ENCODE measurements at regions not wholly inside any gene's neighbourhood (a gene's known extent, or its start where the extent isn't known, plus 50 kb on each side); places are given as distances from the start of the nearest gene placed in this dataset.
"Not testable (repeated sequence)": the region's sequence is repeated elsewhere in the genome, so short reads cannot be mapped to it uniquely, and the experiment has no call there.

GRCh38 chr6:101178748-101179147 lies 214.8 kb upstream of the GRIK2 start:
- Histone ChIP-seq H3K9me2 (ENCODE audit: insufficient read depth, low read length) (no peaks in the 10 kb centered on the region), H3K27ac (ENCODE audit: low read depth, low read length, poor library complexity, severe bottlenecking) (no peak overlapping the region), H3K9me3 (ENCODE audit: low read length) (no peaks in the 10 kb centered on the region), H3K4me3 (ENCODE audit: low read depth, low read length, poor library complexity, severe bottlenecking) (no peak overlapping the region), H3K4me1 (ENCODE audit: insufficient read depth, low read length, poor library complexity, severe bottlenecking) (no peaks in the 10 kb centered on the region), H3K4me2 (ENCODE audit: low read length) (no peak overlapping the region), H3K79me2 (ENCODE audit: insufficient read depth, low read depth, low read length) (no peaks in the 10 kb centered on the region), H3K36me3 (ENCODE audit: insufficient read depth, low read length) (no peaks in the 10 kb centered on the region), H4K20me1 (ENCODE audit: insufficient read depth, low read length) (no peaks in the 10 kb centered on the region), H2AFZ (ENCODE audit: low read length) (no peak overlapping the region)
- intact Hi-C loops (cut with micrococcal nuclease; ENCODE audit: unreplicated experiment), result no loop called here
- BruUV-seq (replicated peaks), result no TSS peak
- CTCF ChIA-PET (ENCODE audit: unreplicated experiment), result no interaction called here
- DNase-seq (ENCODE audit: low spot score), result no peak
- no peak for TF ChIP-seq EZH2phosphoT487 (IDR thresholded peaks at IDR 0.05; ENCODE audit: borderline replicate concordance, low read depth, low read length)
- no peak for TF ChIP-seq CTCF (conservative IDR thresholded peaks at IDR 0.05; ENCODE audit: low read length)
- POLR2A ChIA-PET, result interaction anchor here (0.6 to 1.1 kb wide), 2 partner anchors 91 to 156 kb away, joined by 3 to 4 read pairs; no protein-coding TSS in a partner anchor

- Histone ChIP-seq H3K9me2 (ENCODE audit: insufficient read depth, low read length) (no peaks in the 10 kb centered on the region), H3K9me3 (ENCODE audit: low read length) (no peaks in the 10 kb centered on the region), H3K27ac (ENCODE audit: low read depth, low read length, poor library complexity, severe bottlenecking) (no peak overlapping the region), H3K36me3 (ENCODE audit: insufficient read depth, low read length) (no peaks in the 10 kb centered on the region), H3K79me2 (ENCODE audit: insufficient read depth, low read depth, low read length) (no peaks in the 10 kb centered on the region), H4K20me1 (ENCODE audit: insufficient read depth, low read length) (no peaks in the 10 kb centered on the region), H3K4me1 (ENCODE audit: insufficient read depth, low read length, poor library complexity, severe bottlenecking) (no peaks in the 10 kb centered on the region), H3K4me3 (ENCODE audit: low read depth, low read length, poor library complexity, severe bottlenecking) (no peak overlapping the region), H3K4me2 (ENCODE audit: low read length) (no peak overlapping the region), H2AFZ (ENCODE audit: low read length) (no peak overlapping the region)
- no peak for DNase-seq (ENCODE audit: low spot score)
- ChIA-PET POLR2A (interaction anchor here (1.1 kb wide), 1 partner anchor 11 kb away, joined by 3 read pairs; no protein-coding TSS in a partner anchor), CTCF (ENCODE audit: unreplicated experiment) (no interaction called here)
- BruUV-seq (replicated peaks), result no TSS peak
- TF ChIP-seq EZH2phosphoT487 (IDR thresholded peaks at IDR 0.05; ENCODE audit: borderline replicate concordance, low read depth, low read length), result no peak
- no peak for TF ChIP-seq CTCF (conservative IDR thresholded peaks at IDR 0.05; ENCODE audit: low read length)
- intact Hi-C loops (cut with micrococcal nuclease; ENCODE audit: unreplicated experiment), result no loop called here
Observed at GRCh38 chr6:101181006-101181405, 212.5 kb upstream of the GRIK2 start.

GRCh38 chr6:101188285-101188798 lies 205.2 kb upstream of the GRIK2 start:
- H4K20me1 ChIP-seq (ENCODE audit: insufficient read depth, low read length); intact Hi-C loops (cut with micrococcal nuclease; ENCODE audit: unreplicated experiment); H3K9me2 ChIP-seq (ENCODE audit: insufficient read depth, low read length); H3K4me1 ChIP-seq (ENCODE audit: insufficient read depth, low read length, poor library complexity, severe bottlenecking); H3K27ac ChIP-seq (ENCODE audit: low read depth, low read length, poor library complexity, severe bottlenecking); H3K79me2 ChIP-seq (ENCODE audit: insufficient read depth, low read depth, low read length); H3K36me3 ChIP-seq (ENCODE audit: insufficient read depth, low read length); H2AFZ ChIP-seq (ENCODE audit: low read length); H3K4me3 ChIP-seq (ENCODE audit: low read depth, low read length, poor library complexity, severe bottlenecking); BruUV-seq (replicated peaks); DNase-seq (ENCODE audit: low spot score); CTCF ChIA-PET (ENCODE audit: unreplicated experiment); H3K4me2 ChIP-seq (ENCODE audit: low read length); H3K9me3 ChIP-seq (ENCODE audit: low read length); POLR2A ChIA-PET: not testable (repeated sequence)

All from OCI-LY7 (cell line).